Erythroblast (primary cell): ENCODE measurements at regions not wholly inside any gene's neighbourhood (a gene's known extent, or its start where the extent isn't known, plus 50 kb on each side); places are given as distances from the start of the nearest gene placed in this dataset.

ENCODE experiments used
- DNase-seq, 2 experiments: peaks; one replicate each; lab custom pipeline; 2025; lab: John Stamatoyannopoulos, UW
- GATA1 ChIP-seq: IDR thresholded peaks from 2 replicates; pipeline ENCODE4 v1.6.1; 2011; ENCODE audit warnings: low read depth, mild to moderate bottlenecking, control low read depth, low read length, moderate library complexity
- POLR2A ChIP-seq: IDR thresholded peaks from 2 replicates; pipeline ENCODE4 v1.6.1; 2011; ENCODE audit warnings: mild to moderate bottlenecking, low read length

DNA sequence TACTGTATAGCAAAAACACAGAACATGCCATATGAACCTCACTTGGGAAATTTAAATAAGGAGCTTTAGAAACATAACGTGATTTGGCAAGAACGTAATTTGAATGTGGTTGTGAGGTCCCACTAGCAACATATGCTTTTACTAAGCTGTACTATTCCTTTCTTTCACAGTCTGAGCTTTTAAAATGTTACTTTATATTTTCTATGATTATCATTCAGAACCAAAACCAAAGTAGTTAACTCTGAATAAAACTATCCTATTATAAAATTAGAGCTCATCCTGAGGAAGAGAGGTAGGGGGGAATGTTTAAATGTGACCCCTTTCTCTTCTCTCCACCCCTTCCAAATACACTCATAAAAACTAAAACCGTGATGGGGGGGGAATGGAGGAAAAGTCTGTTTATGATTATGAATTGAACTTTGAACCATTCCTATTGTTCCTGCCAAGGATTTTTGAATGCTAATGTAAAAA lies 435.7 kb downstream of the NFIB start:
- TF ChIP-seq GATA1 (no peak), POLR2A (no peak)
- DNase-seq: no peak

DNA sequence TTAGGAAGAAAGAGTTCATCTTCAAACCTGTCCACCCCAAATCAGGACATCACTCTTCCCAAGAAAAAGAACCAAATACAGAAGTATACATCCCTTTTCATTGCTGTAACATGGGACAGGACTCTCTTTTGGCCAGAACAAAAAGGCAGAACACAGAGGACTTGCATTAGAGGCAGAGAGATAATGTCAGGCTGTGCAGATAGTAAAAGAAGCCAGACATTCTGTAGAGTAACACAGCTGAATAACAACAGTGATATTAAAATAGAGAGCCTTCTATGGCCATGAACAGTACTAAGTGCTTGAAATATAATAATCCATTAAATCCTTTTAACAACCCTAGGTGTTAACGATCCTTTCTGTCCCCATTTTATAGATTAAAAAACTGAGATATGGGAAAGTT lies 437.2 kb downstream of the NFIB start:
- no peak for TF ChIP-seq GATA1
- TF ChIP-seq POLR2A: no peak
- DNase-seq: no peak

DNA sequence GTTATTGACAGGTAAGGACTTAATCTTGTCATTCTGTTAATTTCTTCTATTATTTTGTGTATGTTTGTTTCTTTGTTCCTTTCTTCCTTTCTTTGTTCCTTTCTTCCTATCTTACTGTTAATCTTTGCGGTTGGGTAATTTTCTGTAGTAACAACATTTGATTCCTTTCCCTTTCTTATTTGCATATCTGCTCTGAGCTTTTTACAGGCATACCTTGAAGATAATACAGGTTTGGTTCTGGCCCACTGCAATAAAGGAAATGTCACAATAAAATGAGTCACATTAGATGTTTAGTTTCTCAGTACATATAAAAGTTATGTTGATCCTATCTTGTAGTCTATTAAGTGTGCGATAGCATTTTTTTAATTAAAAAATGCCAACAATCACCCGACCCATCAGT lies 440.7 kb downstream of the NFIB start:
- no peak for DNase-seq
- TF ChIP-seq POLR2A (no peak), GATA1 (no peak)

DNA sequence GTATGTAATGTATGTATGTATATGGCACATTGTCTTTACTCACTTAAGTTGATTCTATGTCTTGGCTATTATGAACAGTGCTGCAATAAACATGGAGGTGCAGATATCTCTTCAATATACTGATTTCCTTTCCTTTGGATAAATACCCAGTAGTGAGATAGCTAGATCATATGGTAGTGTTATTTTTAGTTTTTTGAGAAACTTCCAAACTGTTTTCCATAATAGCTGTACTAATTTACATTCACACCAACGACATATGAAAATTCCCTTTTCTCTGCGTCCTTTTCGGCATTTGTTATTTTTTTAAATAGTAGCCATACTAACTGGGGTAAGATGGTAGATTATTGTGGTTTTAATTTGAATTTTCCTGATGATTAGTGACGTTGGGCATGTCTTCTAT lies 445.6 kb downstream of the NFIB start:
- no peak for TF ChIP-seq POLR2A
- TF ChIP-seq GATA1: no peak
- no peak for DNase-seq

DNA sequence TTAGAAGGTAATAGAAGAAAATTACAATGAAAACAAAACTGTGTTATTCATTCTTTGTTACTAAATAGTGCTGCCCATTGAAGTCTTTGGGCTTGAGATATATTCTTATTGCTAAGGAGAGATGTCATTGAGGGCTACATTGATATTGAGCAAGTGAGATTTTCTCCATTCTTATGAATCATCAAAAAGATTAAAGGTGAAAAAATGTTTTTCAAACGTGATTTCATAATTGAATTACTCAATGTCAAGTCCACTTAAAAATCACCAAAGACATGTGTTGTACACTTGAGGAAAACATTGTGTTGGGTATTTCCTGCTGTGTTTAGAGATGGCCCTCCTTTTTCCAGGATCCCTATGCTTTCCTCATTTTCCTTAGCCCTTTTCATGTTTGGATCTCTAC lies 448.1 kb downstream of the NFIB start:
- no peak for TF ChIP-seq GATA1
- TF ChIP-seq POLR2A: no peak
- no peak for DNase-seq

DNA sequence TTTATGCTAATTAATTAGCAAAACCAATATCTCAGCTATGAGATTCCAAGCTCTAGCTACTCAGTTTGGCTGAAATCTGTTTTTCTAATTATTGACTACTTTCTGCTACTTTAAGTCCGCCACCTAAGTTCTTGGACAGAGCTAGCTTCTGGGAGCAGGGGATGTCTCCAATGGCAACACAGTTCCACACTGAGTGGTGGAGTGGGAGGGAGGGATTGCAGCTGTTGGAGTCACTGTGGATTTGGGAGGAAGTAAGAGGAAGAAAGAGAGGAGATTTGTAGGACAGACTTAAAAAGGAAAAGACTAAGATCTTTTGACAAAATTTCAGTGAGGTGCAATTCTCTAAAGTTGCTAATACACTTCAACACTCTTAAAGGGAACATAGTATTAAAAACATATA lies 450.8 kb downstream of the NFIB start:
- TF ChIP-seq POLR2A: no peak
- TF ChIP-seq GATA1: no peak

DNA sequence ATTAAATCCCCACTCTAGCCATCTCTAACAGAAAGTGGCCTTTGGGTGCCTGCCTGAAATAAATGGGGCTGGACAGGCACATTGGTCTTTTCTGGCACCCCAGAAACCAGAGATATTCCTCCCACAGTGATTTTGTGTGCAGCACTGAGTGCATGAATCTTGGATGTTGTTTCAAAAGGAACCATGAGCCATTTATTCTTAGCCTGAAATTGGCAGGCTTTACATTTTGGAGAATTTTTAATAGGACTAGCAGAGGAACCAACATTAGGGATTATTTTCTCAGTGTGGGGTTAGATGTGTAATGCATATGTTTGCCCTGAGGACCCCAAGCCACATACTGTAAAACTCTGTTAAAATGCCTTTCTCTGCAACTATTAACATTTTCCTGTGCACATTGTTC lies 451.3 kb downstream of the NFIB start:
- no peak for TF ChIP-seq POLR2A
- TF ChIP-seq GATA1: no peak
- no peak for DNase-seq

More for the DNA sequence above, 450.8 kb downstream of the NFIB start:
- DNase-seq: no peak

DNA sequence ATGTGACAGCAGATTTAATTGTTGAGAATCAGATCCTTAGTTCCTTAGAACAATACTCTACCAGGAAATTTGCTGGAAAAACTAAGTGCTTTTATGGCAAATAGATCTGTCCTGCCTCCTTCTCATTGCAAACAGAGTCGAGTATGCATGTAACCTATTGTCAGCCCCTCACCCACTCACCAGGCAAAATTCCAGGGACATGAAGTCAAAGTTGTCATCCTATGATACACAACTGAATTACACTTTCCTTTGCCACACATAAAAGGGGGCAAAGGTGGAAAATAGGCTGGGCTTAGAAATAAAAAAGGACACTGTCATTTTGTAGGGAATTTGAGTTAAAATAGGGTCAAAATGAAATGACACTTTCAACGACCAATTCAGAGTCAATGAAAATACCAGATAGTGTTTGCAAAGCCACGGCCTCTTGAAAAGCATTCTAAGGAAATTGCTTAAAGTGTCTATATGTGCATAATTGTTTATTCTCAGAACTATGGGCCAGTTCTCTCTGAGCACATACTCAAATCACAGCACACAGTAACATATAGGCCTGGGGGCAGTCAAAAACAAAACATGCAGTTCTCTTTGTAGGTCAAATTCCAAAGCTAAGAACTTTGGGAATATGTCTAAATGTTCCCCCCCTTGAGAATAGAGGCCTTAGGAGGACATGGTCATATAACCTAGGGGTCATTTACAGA lies 452.8 kb downstream of the NFIB start:
- TF ChIP-seq POLR2A (no peak), GATA1 (no peak)
- DNase-seq: no peak

DNA sequence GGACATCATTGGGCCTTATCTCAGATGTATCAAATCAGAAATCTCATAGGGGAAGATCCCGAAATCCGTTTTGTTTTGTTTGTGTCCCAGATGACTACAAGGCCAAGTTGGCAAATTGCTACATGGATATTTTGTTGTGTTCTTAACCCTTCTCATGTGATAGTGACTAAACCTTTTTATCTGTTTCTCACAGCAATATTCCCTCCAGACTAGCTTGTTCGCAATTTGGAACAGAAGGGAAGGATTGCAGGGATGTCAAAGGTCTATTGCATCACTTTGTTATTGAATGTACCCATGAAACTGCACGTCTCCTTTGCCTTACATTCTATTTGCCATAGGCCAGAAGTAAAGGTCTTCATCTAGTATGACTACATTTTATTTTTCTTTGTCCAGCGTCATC lies 453.9 kb downstream of the NFIB start:
- no peak for DNase-seq
- TF ChIP-seq POLR2A: no peak
- TF ChIP-seq GATA1: no peak

DNA sequence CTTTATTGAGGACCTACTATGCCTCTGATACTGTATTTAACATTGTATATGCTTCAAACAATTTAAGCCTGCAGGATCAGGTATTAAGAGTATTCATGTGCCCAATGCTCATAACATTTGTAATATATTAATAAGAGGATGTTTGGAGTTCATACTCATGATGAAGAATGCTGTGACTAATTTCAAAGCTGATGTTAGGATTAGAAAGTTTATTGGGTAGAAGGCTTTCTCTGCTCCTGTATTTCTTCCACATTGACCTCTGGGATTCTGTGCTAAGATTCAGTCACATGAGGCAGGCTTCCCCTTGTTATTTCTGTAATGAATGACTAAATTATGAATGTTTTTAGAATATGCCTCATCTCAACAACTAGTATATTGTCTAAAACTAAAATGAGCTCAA lies 456.4 kb downstream of the NFIB start:
- no peak for DNase-seq
- TF ChIP-seq POLR2A (no peak), GATA1 (no peak)

DNA sequence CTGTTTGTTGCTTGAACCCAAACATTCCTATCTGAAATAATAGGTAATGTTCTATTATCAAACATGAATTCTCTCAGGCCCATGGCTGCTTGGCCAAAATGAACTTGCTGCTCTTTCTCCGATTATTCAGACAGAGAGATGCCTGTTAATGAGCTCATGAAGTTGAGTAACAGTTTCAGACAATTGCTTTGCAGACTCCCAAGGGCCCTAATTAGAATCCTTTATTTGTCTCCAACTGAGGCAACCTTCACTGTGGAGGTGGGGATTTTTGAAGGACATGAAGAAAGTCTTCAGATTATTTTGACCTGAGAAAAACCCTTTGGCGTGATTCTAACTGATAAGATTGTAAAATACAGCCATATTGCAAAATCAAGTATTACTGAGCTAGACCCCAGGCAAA lies 466.7 kb downstream of the NFIB start:
- DNase-seq: no peak

DNA sequence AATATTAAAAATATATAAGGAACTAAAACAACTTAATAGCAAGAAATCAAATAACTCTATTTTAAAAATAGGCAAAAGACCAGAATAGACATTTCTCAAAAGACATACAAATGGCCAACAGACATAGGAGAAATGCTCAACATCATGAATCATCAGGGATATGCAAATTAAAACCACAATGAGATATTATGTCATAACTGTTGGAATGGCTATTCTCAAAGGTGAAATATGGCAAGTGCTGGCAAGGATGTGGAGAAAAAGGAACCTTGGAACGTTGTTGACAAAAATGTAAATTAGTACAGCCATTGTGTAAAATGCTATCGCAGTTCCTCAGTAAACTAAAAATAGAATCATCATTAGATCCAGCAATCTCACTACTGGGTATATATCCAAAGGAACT lies 468.5 kb downstream of the NFIB start:
- no peak for DNase-seq

More for the DNA sequence above, 466.7 kb downstream of the NFIB start:
- no peak for TF ChIP-seq POLR2A
- no peak for TF ChIP-seq GATA1

DNA sequence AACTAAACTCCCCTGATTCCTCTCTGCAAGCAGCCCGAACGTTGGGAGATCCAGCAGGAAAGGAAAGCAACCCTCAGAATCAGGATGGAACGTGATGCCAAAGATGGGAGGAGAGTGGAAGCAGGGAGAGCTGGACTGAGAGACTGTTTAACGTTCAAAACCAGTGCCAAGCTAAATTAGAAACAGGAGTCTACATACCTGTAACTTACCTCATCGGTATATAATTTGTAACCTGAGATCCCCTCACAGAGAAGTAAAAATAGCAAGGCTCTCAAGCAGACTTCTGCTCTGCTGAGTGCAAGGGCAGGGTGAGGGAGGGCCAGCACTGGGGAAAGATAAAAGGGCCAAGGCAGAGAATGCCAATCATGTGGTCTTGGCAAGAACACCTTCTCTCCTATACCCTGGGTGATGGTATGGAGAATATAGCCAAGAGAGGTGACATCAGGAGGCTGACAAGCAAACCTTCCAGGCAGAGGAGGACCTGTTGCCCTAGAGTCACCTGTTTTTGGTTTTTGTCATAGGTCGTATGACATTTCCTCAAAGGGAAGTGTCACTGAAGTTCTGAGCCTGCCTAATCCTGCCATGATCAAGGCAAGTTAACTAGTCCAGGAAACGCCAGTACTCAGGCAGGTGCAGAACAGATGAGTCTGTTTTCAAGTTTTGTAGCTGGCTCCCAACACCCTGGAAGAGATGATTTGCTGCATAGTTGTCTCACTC lies 472.0 kb downstream of the NFIB start:
- DNase-seq: no peak
- TF ChIP-seq POLR2A (no peak), GATA1 (no peak)

More for the DNA sequence above, 468.5 kb downstream of the NFIB start:
- TF ChIP-seq POLR2A (no peak), GATA1 (no peak)

DNA sequence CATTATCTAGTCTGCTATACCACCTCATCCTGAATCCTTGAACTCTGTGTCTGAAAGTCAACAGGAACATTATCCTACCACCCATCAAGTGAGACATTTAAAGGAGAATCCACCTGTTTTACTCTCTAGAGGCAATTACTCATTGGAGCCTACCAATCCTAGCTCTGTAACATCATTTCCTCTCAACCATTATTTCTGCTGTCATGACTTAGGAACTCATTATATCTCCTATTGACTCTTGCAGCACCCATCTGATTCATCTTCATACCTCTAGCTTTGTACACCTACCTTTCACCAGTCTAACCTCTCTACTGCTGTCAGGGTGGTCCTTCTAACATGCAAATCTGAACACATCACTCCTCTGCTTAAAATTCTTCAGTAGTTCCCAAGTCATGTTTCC lies 481.5 kb downstream of the NFIB start:
- TF ChIP-seq POLR2A (no peak), GATA1 (no peak)
- DNase-seq: no peak

DNA sequence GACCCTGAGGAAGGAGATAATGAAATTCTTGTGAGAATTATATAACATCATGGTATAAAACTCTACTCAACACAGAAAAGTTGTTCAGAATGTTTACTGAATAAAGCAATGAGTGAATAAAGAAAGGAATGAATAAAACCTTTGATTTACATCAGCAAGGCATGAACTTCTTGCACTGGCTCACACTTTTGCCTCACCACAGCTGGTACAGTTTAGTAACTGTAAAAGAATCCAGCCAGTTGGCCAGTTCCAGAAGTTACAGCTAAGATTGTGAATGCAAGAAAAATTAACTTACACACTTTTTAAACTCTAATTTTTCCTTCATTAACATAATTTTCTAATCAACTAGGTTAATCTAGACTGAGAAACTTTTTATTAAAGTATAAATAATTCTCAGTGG lies 490.9 kb downstream of the NFIB start:
- TF ChIP-seq POLR2A (no peak), GATA1 (no peak)
- DNase-seq: no peak

DNA sequence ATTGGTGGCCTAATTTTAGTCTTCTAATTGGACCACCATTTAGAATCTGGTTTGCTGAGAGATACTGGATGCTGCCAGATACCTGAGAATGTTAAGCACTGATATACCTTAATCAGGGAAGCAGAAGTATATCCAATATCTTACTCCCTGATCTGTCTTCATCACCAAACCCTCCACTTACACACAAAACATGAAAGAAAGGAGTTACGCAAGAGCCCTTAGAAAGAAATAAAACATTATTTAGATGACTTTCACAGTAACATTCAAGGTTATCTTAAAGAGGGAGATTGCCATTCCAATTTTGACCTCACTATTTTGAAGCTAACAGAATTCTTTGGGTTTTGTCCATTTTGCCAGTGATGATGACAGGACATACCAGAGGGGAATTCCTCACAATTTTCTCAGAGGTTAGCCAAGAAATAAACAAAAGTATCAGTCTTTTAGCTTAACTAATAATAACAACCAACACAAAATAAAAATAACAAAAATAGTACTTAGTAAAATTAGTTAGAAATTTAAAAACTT lies 496.1 kb downstream of the NFIB start:
- DNase-seq: no peak
- no peak for TF ChIP-seq POLR2A
- no peak for TF ChIP-seq GATA1
